Lower leg skin (tissue), 4 donors: ENCODE measurements at regions not wholly inside any gene's neighbourhood (a gene's known extent, or its start where the extent isn't known, plus 50 kb on each side); places are given as distances from the start of the nearest gene placed in this dataset.

Experiments used
- DNase-seq, 2 donors: peaks; one replicate each; pipeline ENCODE4 v3.0.0-alpha.2; 2019; ENCODE audit warnings: low spot score in 2 of 2
- H3K4me3 ChIP-seq: fragments of 200-600 bp; sonication (generic); 2 replicates; pipeline ENCODE4 v1.5.1; 2017; ENCODE audit warnings: mild to moderate bottlenecking, low read depth; ENCODE audit not compliant: poor library complexity, severe bottlenecking
- CTCF ChIP-seq, 3 donors: fragments of 450-650 bp; IDR thresholded peaks; one replicate each; pipeline ENCODE4 v1.5.1; 2016; ENCODE audit warnings: antibody characterized with exemption in 3 of 3, mild to moderate bottlenecking in 3 of 3, moderate library complexity in 2 of 3
- POLR2A ChIP-seq, 2 donors: fragments of 450-650 bp; IDR thresholded peaks; one replicate each; pipeline ENCODE4 v1.6.1; 2016 to 2017; ENCODE audit warnings: antibody characterized with exemption in 2 of 2, mild to moderate bottlenecking in 1 of 2, moderate library complexity in 1 of 2
- WGBS, 2 donors: methylation state at CpG; one replicate each; pipeline ENCODE4 v1.1.5; 2018; 5-methylcytosine and 5-hydroxymethylcytosine counted together
- intact Hi-C: fragments of 100-400 bp; cut with DNase I; formaldehyde crosslinking; loops from one replicate; pipeline ENCODE4 v1.15.0; 2023; ENCODE audit warnings: low total_unique reads

- TF ChIP-seq CTCF (IDR thresholded peaks at IDR 0.05) (no peak), POLR2A (IDR thresholded peaks at IDR 0.05) (no peak)
- intact Hi-C loops, result no loop called here
- H3K4me3 ChIP-seq, result no peak overlapping the region
- DNase-seq, result no peak
Measured at GRCh38 chr2:122899614-122900013, 1125.5 kb upstream of the CNTNAP5 start.

- WGBS, 2 donors, result 70 to 72% methylated on average over 4 of the region's 4 CpGs
- no peak for TF ChIP-seq CTCF (IDR thresholded peaks at IDR 0.05)
- no peak for TF ChIP-seq POLR2A (IDR thresholded peaks at IDR 0.05)
- no peak for DNase-seq
- intact Hi-C loops, result no loop called here
- no peak overlapping the region for H3K4me3 ChIP-seq
Measured at GRCh38 chr2:122905431-122905830, 1119.7 kb upstream of the CNTNAP5 start.

- TF ChIP-seq POLR2A (IDR thresholded peaks at IDR 0.05) (no peak), CTCF (IDR thresholded peaks at IDR 0.05) (no peak)
- no peak for DNase-seq
- no peak overlapping the region for H3K4me3 ChIP-seq
- 64 to 81% methylated on average over 1 of the region's 1 CpG for WGBS, 2 donors
- intact Hi-C loops, result no loop called here
Measured at GRCh38 chr2:122908159-122908558, 1116.9 kb upstream of the CNTNAP5 start.

GRCh38 chr2:122927197-122927596 lies 1097.9 kb upstream of the CNTNAP5 start:
- TF ChIP-seq POLR2A (IDR thresholded peaks at IDR 0.05), result no peak
- TF ChIP-seq CTCF (IDR thresholded peaks at IDR 0.05), result no peak
- intact Hi-C loops, result no loop called here
- no peak overlapping the region for H3K4me3 ChIP-seq
- 36 to 43% methylated on average over 3 of the region's 3 CpGs for whole genome bisulfite sequencing, 2 donors
- DNase-seq, result no peak

- intact Hi-C loops, result no loop called here
- TF ChIP-seq POLR2A (IDR thresholded peaks at IDR 0.05) (no peak), CTCF (IDR thresholded peaks at IDR 0.05) (no peak)
- no peak overlapping the region for H3K4me3 ChIP-seq
- WGBS, 2 donors, result 92 to 93% methylated on average over 4 of the region's 4 CpGs
- DNase-seq, result no peak
Measured at GRCh38 chr2:122927710-122928557, 1097.2 kb upstream of the CNTNAP5 start.

GRCh38 chr2:122929347-122929746 lies 1095.7 kb upstream of the CNTNAP5 start:
- intact Hi-C loops, result no loop called here
- TF ChIP-seq CTCF (IDR thresholded peaks at IDR 0.05) (no peak), POLR2A (IDR thresholded peaks at IDR 0.05) (no peak)
- H3K4me3 ChIP-seq, result no peak overlapping the region
- DNase-seq, result no peak
- WGBS, 2 donors, result 84 to 94% methylated on average over 1 of the region's 1 CpG
